AG09309 (cell line): ENCODE measurements at regions not wholly inside any gene's neighbourhood (a gene's known extent, or its start where the extent isn't known, plus 50 kb on each side); places are given as distances from the start of the nearest gene placed in this dataset.

ENCODE experiments used
- DNase-seq: peaks from one replicate; pipeline ENCODE4 v3.0.0-alpha.2; 2010; ENCODE audit warnings: low read depth
- H3K4me3 ChIP-seq: 2 replicates; pipeline ENCODE4 v1.5.1; 2011; ENCODE audit warnings: mild to moderate bottlenecking, low read depth, low read length, moderate library complexity; ENCODE audit not compliant: control insufficient read depth
- CTCF ChIP-seq: IDR thresholded peaks from 2 replicates; pipeline ENCODE4 v1.5.1; 2011; ENCODE audit warnings: mild to moderate bottlenecking, low read depth, low read length, inconsistent platforms; ENCODE audit not compliant: insufficient read depth, control insufficient read depth; ENCODE audit errors: missing control alignments

- H3K4me3 ChIP-seq = no peak overlapping the region
- TF ChIP-seq CTCF = no peak
- no peak for DNase-seq
Observed at GRCh38 chr1:95332754-95333153, 98.7 kb downstream of the RWDD3 start.

- H3K4me3 ChIP-seq = no peak overlapping the region
- TF ChIP-seq CTCF = no peak
- no peak for DNase-seq
Observed at GRCh38 chr1:95339377-95339776, 105.4 kb downstream of the RWDD3 start.

- H3K4me3 ChIP-seq = no peak overlapping the region
- DNase-seq = no peak
- TF ChIP-seq CTCF = no peak
Observed at GRCh38 chr1:95340061-95340460, 106.1 kb downstream of the RWDD3 start.

GRCh38 chr1:95352767-95353166 is 118.8 kb downstream of the RWDD3 start:
- H3K4me3 ChIP-seq = no peak overlapping the region
- no peak for DNase-seq
- TF ChIP-seq CTCF = no peak

GRCh38 chr1:95353194-95353593 is 119.2 kb downstream of the RWDD3 start:
- TF ChIP-seq CTCF = no peak
- H3K4me3 ChIP-seq = no peak overlapping the region
- no peak for DNase-seq

GRCh38 chr1:95364546-95364945 is 130.5 kb downstream of the RWDD3 start:
- no peak for TF ChIP-seq CTCF
- no peak overlapping the region for H3K4me3 ChIP-seq
- DNase-seq = no peak

- no peak for DNase-seq
- no peak for TF ChIP-seq CTCF
- H3K4me3 ChIP-seq = no peak overlapping the region
Observed at GRCh38 chr1:95366498-95366897, 132.5 kb downstream of the RWDD3 start.
